ENCODE measurements at regions not wholly inside any gene's neighbourhood (a gene's known extent, or its start where the extent isn't known, plus 50 kb on each side); places are given as distances from the start of the nearest gene placed in this dataset.

DNA sequence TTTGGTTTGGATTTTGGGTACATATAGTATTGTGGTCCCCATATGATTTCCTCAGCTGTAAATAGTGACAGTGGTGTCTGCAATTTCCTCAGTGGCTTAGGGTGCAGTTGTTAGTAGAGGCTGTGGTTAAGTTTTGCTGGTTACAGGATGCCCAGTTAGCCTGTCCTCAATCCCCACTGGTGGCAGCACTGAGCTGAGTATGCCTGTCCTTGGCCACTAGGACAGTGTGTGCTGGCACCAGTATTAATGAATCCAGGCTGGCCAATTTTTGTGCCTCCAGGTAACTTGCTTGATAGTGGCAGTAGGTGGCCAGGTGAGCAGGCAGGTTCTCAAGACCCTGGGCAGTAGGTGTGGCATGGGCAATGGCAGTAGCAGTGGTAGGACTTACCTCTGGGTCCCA lies 973.1 kb downstream of the TMEM182 start:
- no peak overlapping the region for H3K27ac ChIP-seq
- CTCF ChIA-PET: no interaction called here
- no peak for TF ChIP-seq CTCF (conservative IDR thresholded peaks at IDR 0.05; ENCODE audit: low read depth)
- no peak for DNase-seq (ENCODE audit: low spot score)
- POLR2A ChIA-PET (ENCODE audit: low non-redundant PET): no interaction called here

GRCh38 chr2:103738108-103738507 lies 976.3 kb downstream of the TMEM182 start:
- DNase-seq (ENCODE audit: low spot score): no peak
- H3K27ac ChIP-seq: no peak overlapping the region
- POLR2A ChIA-PET (ENCODE audit: low non-redundant PET): no interaction called here
- no peak for TF ChIP-seq CTCF (conservative IDR thresholded peaks at IDR 0.05; ENCODE audit: low read depth)
- CTCF ChIA-PET: no interaction called here

DNA sequence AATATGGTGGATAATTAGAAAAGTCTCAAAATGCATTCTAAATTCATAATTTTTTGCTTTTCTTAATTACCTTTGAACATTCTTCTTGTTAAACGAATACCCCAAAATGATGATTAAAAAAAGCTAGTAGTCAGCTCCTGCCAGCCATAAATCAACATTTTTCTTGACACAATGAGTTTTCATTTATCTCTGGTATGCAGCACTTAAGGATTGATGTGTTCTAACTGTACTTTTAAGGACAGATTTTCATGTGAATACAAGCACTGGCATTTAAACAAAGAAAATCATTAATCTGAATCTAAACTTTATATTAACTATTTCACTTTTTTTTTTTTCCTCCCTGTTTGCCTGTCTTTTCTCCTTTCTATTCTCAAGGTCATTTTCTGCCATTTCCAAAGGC lies 976.8 kb downstream of the TMEM182 start:
- H3K27ac ChIP-seq: no peak overlapping the region
- ChIA-PET POLR2A (ENCODE audit: low non-redundant PET) (no interaction called here), CTCF (no interaction called here)
- DNase-seq (ENCODE audit: low spot score): no peak
- TF ChIP-seq CTCF (conservative IDR thresholded peaks at IDR 0.05; ENCODE audit: low read depth): no peak

- CTCF ChIA-PET: no interaction called here
- TF ChIP-seq CTCF (conservative IDR thresholded peaks at IDR 0.05; ENCODE audit: low read depth): no peak
- POLR2A ChIA-PET (ENCODE audit: low non-redundant PET): no interaction called here
- no peak for DNase-seq (ENCODE audit: low spot score)
- H3K27ac ChIP-seq: no peak overlapping the region
Measured at GRCh38 chr2:103739186-103739585, 977.4 kb downstream of the TMEM182 start.

DNA sequence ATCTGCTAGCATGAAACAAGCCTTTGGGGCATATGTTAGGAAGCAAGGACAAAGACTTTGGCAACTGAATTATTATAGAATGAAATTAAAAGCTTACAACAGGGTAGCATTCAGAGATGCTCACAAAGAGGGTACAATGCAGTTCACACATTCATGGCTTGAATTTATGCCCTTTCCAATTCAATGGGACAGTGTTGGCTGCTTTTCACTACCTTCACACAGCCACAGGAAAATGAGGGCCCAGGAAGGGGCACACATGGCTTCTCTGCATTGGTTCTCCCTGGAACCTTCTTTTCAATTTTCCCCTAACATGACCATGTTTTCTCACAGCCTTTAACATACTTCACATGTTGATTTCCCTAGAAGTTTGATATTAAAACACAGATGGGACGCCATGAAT lies 978.1 kb downstream of the TMEM182 start:
- H3K27ac ChIP-seq: no peak overlapping the region
- ChIA-PET POLR2A (ENCODE audit: low non-redundant PET) (no interaction called here), CTCF (no interaction called here)
- TF ChIP-seq CTCF (conservative IDR thresholded peaks at IDR 0.05; ENCODE audit: low read depth): no peak
- DNase-seq (ENCODE audit: low spot score): no peak

- no peak for TF ChIP-seq CTCF (conservative IDR thresholded peaks at IDR 0.05; ENCODE audit: low read depth)
- no peak for DNase-seq (ENCODE audit: low spot score)
- no peak overlapping the region for H3K27ac ChIP-seq
- ChIA-PET CTCF (no interaction called here), POLR2A (ENCODE audit: low non-redundant PET) (no interaction called here)
Measured at GRCh38 chr2:103740631-103741030, 978.8 kb downstream of the TMEM182 start.

DNA sequence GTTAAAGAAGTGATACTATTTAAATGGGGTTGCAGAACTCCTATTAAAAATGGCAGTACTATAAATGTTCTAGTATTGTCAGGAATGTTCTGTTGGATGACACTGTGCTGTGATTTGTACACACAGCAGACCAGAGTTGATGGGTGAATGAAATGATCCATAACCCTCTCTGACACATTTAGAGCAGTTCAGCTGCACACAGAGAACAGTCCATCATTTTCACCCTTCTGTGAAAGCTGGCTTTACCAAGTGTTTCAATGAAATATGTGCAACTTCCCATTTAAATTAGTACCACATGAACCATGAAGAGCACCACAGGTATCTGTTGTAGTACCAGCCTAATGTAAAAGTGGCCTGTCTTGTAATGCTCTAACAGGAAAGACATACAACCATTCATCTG lies 981.4 kb downstream of the TMEM182 start:
- POLR2A ChIA-PET (ENCODE audit: low non-redundant PET): no interaction called here
- CTCF ChIA-PET: no interaction called here
- no peak overlapping the region for H3K27ac ChIP-seq
- no peak for TF ChIP-seq CTCF (conservative IDR thresholded peaks at IDR 0.05; ENCODE audit: low read depth)
- no peak for DNase-seq (ENCODE audit: low spot score)

Measured in RWPE1 (cell line).